ENCODE measurements at regions not wholly inside any gene's neighbourhood (a gene's known extent, or its start where the extent isn't known, plus 50 kb on each side); places are given as distances from the start of the nearest gene placed in this dataset.

DNA sequence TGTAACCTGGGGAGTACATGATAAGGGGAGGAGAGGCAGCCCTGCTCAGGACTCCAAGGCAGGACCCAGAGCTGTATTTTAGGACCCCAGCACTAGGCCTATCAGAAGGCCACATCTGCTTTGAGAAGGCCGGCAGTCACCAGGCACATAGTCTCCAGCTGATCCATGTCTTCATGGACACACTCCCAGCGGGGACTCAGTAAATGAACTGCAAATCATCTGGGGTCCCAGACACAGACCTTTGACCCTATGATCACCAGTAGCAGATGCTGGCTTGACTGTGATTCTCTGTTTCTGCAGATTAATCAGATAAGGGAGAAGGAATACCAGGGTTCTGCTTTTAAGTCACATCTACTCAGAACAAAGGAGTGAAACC, 341.4 kb upstream of the PODXL start:
- H3K36me3 ChIP-seq = no peaks in the 10 kb centered on the region
- no peaks in the 10 kb centered on the region for H3K4me1 ChIP-seq
- H3K27ac ChIP-seq = no peak overlapping the region
- peaks cover 0 to 5% (median 0%) of the 10 kb centered on the region in 3 donors for H3K9me3 ChIP-seq
- DNase-seq = no peak
- intact Hi-C loops (cut with DNase I; ENCODE audit: low total_unique reads) = no loop called here
- TF ChIP-seq, protein P1, sequence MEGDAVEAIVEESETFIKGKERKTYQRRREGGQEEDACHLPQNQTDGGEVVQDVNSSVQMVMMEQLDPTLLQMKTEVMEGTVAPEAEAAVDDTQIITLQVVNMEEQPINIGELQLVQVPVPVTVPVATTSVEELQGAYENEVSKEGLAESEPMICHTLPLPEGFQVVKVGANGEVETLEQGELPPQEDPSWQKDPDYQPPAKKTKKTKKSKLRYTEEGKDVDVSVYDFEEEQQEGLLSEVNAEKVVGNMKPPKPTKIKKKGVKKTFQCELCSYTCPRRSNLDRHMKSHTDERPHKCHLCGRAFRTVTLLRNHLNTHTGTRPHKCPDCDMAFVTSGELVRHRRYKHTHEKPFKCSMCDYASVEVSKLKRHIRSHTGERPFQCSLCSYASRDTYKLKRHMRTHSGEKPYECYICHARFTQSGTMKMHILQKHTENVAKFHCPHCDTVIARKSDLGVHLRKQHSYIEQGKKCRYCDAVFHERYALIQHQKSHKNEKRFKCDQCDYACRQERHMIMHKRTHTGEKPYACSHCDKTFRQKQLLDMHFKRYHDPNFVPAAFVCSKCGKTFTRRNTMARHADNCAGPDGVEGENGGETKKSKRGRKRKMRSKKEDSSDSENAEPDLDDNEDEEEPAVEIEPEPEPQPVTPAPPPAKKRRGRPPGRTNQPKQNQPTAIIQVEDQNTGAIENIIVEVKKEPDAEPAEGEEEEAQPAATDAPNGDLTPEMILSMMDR (IDR thresholded peaks at IDR 0.05) = no peak
- no peaks in the 10 kb centered on the region for H3K27me3 ChIP-seq
- no peak overlapping the region for H3K4me3 ChIP-seq

DNA sequence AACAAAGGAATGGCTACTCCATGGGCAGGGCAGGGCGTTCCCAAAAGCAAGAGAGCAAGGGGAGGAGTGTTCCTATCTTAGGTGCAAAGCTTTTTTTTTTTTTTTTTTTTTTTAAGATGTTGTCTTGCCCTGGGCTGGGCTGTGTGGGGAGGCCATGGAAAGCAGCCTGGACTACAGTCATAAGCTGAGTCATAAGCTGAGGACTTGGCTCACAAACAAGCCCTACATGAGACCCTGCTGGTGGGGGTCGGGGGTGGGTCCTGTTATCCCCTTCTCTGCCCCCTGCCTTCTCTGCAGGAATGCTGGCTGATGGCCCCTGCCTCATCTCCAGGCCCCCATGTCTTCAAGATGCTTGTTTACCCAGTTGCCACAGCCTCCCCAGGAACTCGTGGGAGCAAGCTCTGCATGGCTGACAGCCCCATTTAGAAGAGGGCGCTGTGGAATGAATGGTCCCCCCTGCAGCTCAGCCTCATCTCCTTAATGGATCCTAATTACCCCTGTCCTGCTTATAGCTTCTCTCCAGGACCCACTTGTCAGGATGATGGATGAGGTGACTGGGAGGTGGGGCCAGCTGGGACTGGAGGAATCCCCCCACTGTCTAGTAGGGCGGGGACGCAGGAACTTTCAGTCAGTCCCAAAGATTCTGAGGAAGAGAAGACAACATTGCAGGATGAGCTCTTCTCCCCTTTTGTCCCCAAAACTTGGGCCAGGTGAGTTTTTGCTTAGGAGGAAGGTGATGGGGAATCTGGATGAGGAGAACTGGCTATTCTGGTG, 340.8 kb upstream of the PODXL start:
- TF ChIP-seq, protein P1 (IDR thresholded peaks at IDR 0.05) = no peak

DNA sequence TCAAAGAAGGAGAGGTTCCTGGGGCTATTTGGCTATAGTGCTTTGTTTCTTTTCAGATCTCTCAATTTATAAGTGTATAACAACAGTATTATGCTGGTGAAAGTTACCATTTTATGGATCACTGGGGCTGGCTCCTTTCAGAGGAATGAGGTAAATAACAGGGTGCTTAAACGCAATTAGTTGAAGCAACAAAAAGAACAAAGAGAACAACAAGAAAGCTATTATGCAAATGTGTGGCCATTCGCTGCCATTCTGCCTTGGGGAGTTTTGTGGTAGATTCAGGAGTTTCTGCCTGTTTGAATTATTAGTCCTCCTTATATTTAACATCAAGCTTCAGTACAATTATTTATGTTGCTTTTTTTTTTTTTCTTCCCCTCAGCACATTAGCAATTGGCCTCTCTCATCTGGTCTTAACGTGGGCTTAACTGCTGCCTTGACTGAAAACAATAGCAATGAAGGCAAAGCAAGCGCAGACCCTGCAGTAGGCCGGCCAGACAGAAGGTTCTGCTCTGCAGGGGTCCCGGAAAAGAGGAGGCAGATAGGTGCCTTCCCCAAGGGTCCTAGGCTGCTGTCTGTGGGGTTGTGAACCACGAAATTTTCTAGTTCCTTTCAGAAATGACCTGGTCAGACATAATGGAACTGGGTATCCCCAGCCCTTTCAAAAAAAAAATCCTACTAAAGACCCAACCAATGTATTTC, 339.9 kb upstream of the PODXL start:
- Histone ChIP-seq H3K4me1 (no peaks in the 10 kb centered on the region), H3K9me3 (no peaks in the 10 kb centered on the region), H3K27me3 (no peaks in the 10 kb centered on the region), H3K4me3 (no peak overlapping the region), H3K27ac (no peak overlapping the region), H3K36me3 (no peaks in the 10 kb centered on the region)
- intact Hi-C loops (cut with DNase I; ENCODE audit: low total_unique reads) = no loop called here
- TF ChIP-seq, protein P1 (IDR thresholded peaks at IDR 0.05) = no peak
- no peak for DNase-seq

More for the DNA sequence above, 340.8 kb upstream of the PODXL start:
- H3K4me3 ChIP-seq = no peak overlapping the region
- H3K9me3 ChIP-seq = peaks cover 0 to 1% (median 0%) of the 10 kb centered on the region in 3 donors
- H3K4me1 ChIP-seq = no peaks in the 10 kb centered on the region
- H3K27ac ChIP-seq = no peak overlapping the region
- intact Hi-C loops (cut with DNase I; ENCODE audit: low total_unique reads) = no loop called here
- DNase-seq = no peak
- no peaks in the 10 kb centered on the region for H3K36me3 ChIP-seq
- H3K27me3 ChIP-seq = no peaks in the 10 kb centered on the region

DNA sequence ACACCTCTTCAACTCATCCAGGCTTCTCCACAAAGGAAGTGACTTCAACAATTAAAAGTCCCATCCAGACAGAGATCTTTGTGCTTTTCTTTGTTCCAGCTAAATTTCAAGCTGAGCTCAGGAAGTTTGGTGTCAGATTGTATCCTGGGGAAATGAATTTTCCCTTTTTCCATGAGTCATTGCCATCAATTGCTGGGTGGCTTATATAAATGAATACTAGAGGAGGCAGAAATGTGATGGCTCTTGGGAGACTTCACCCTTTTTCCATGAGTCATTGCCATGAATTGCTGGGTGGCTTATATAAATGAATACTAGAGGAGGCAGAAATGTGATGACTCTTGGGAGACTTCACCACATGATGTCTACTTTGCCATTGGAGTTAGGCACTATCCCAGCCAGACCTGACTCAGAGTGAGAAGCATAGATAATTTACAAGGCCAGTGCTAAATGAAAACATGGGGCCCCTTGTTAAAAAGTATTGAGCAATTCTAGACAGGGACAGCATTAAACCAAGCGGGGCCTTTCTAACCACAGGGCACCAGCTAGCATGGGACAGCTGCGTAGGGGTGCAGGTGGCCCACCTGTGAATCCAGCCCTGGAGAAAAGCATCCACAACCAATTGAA, 339.2 kb upstream of the PODXL start:
- TF ChIP-seq, protein P1 (IDR thresholded peaks at IDR 0.05) = no peak
- H3K27me3 ChIP-seq = no peaks in the 10 kb centered on the region
- DNase-seq = no peak

DNA sequence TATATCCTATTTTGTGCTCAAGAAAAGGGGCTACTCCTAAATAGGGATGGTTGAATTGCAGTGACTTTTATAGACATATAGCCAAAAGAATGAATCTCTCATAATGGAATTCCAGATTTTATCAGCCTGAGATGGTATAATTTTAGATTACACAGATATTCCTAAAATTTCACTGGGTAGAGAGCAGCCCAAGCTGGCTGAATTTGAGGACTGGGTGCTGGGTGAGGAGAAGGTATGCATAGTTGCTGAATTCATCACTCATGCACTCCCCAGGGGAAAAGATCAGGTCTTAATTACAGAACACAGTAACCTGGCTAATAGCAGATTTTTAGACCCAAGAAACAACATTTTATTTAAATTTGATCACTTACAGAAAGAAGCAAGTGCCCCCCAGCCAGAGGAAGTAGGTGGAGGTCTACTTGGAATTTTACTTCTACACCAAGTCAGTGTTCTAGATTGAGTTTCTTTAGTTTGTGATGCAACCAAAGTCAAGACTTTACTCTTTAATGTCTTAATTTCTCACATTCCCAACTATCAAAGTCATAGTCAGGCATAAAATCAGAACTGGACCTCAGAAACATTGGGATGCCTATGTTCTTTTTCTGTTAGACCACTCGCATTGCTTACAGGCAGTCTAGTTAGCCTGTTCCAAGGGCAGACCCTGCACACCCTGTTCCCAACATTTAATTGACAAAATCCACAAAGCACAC, 337.4 kb upstream of the PODXL start:
- no peaks in the 10 kb centered on the region for H3K4me1 ChIP-seq
- no peaks in the 10 kb centered on the region for H3K36me3 ChIP-seq
- intact Hi-C loops (cut with DNase I; ENCODE audit: low total_unique reads) = no loop called here
- no peaks in the 10 kb centered on the region for H3K27me3 ChIP-seq
- H3K4me3 ChIP-seq = no peak overlapping the region
- TF ChIP-seq, protein P1 (IDR thresholded peaks at IDR 0.05) = no peak
- DNase-seq = no peak
- no peaks in the 10 kb centered on the region for H3K9me3 ChIP-seq
- no peak overlapping the region for H3K27ac ChIP-seq

More for the DNA sequence above, 339.2 kb upstream of the PODXL start:
- H3K27ac ChIP-seq = no peak overlapping the region
- intact Hi-C loops (cut with DNase I; ENCODE audit: low total_unique reads) = no loop called here
- H3K9me3 ChIP-seq = no peaks in the 10 kb centered on the region
- no peak overlapping the region for H3K4me3 ChIP-seq
- H3K36me3 ChIP-seq = no peaks in the 10 kb centered on the region
- H3K4me1 ChIP-seq = no peaks in the 10 kb centered on the region
